Kasumi-1 (cell line): ENCODE measurements at regions not wholly inside any gene's neighbourhood (a gene's known extent, or its start where the extent isn't known, plus 50 kb on each side); places are given as distances from the start of the nearest gene placed in this dataset.

Experiments
- DNase-seq, 2 experiments: peaks; one replicate each; lab custom pipeline; 2025; lab: John Stamatoyannopoulos, UW

DNA sequence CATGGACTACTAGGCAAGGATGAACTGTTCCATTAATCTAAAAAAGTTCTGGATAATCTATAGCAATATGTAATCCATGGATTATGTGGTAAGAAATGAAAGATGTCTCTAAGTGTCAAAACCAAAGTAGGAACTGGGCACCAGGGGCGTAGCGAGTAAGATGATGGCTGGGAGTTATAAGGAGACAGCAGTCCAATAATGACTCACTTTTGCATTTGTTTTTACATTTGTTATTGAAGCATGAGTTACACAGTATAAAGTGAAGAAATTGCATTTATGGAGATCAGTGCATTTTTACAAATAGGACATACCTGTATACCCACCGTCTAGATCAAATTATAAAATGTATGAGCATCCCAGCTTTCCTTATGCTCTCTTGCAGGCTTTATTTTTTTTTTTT, 878.5 kb upstream of the MAP3K7 start:
- no peak for DNase-seq

DNA sequence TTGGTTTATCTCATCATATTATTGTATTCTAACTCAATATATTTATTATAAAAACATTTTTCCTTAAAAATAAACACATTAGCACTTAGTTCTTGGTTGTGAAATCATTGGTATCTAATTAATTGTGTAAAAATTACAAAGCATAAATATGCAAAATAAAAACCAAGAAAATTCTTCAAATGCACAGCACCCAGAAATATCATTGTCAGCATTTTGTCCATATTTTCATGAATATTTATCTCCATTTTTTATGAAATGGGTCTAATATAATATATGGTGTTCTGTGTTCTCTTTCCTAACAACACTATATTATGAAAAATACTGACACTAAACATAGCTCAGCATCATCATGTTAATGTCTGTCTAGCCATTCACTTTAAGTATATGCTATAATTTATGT, 877.8 kb upstream of the MAP3K7 start:
- no peak for DNase-seq

DNA sequence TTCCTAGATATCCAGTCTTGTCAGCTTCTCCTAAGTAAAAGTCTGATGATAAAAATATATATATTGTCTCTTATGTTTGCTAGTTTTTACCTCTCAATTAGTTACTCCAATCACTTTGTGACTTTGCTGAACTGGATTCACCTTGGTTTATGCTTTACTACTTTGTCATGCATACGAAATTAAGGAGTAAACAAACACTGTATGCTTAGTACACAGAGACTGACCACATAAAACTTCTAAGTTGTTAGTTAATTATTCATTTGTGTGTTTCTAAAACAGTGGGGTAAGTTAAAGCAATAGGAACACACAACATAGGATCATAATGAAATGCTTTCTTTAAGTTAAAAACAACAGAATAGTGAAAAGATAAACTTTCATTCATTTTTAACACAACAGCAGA, 877.3 kb upstream of the MAP3K7 start:
- no peak for DNase-seq

DNA sequence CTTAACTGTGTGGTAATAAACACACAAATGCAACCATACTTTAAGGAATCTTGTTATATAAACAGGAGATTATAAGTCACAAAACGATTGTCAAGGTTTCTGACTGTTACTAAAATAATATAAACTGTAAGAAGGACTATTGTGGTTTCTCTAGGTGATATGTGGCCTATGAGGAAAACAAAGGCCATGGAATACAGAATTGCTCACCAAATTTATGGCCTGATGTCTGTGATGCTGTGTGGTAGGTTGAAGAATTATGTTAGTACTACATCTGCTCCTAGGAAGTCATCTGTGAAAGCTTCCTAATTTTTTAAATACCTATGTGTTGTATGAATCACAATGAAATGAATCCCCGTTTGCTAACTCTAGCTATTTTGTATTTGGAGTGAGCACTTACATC, 875.4 kb upstream of the MAP3K7 start:
- no peak for DNase-seq

DNA sequence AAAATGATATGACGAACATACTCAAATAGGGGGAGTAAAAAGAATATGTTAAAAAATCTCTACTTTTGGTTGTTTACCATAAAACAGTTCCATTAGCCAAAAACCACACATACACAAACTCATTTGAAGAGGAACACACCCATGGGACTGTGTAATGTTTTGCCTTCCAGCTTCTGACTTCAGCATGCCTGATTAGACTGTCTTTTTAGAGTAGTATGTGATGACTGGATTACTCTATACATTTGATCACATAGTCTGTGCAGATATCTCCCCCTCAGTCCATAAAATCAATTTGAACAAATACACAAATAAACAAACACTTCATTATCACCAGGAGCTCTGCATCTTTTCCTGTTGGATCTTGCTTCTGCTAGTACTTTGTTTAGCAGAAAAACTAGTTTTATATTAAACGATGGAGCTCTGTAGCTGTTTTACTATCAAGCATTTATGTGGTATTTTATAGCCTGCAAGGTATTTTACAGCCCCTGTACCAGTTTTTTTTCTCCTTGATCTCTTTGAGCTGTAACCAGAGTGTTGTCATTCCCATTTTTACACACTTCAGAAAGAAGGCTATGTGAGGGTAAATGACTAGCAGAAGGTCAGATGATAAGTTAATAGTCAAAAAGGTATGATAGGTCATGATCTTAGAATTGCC, 866.5 kb upstream of the MAP3K7 start:
- no peak for DNase-seq

DNA sequence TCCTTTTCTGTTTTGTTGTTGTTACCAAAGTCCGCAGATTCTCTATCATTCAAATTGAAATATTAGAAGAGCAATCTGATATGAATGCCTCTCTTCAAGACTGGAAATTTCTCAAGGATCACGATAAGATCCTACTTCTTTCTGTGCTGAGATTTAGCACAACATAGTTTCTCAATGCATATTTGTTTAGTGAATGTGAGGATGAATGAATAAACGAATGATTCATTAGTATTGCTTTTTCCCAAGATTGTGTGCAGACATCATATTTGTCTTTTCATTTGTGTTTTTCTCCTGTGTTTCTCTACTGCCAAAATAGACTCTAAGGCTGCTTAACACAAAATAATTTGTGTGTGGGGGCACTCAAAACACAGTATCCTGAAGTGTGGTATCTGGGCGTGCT, 862.7 kb upstream of the MAP3K7 start:
- DNase-seq, result no peak

DNA sequence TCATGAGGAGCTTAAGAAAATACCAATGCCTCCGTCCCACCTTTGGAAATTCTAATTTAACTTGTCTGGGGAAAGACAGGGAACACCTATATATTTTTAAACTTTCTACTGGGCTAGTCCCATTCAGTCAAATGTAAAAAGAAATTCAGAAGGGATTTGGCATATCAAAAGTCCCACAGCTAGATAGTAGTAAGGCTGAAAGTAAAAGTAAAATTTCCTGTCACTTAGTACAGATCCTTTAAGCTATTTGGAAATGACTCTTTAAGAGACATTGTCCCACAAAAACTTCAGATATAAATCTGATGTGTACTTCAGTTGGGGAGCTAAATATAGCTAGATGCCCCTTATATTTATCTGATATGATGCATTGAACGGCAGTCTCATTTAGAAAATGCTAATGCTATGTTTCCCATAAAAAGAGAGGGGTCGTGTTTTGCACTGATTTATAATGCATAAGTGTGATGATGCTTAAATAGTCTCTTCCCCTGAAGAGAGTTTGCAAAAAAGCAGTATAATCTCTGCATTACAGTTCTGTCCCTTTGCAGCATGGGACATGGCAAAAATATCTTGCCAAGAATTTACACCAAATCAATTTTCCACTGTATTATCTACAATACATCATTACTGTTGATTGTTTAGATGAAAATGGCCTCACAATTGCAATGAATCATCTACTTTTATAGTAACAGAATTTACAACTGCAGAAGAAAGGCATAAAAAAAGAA, 860.8 kb upstream of the MAP3K7 start:
- no peak for DNase-seq

DNA sequence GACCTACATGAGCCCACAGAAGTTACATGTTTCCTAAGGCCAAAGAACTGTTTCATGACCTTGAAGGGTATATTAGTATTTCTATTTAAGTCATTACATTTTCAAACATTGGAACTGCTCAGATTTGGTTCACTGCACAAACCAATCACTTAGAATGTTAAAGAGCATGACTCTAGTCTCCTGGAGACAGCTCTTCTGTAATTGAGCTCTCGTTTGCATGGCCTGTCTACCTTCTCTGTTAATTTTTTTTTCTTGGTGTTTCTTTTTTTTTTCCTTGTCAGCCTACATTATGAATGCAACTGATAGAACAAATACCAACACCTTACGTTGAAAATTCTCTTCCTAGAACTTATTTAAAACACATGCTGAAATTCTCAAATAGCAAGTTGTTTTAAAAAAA, 860.2 kb upstream of the MAP3K7 start:
- DNase-seq, result no peak

DNA sequence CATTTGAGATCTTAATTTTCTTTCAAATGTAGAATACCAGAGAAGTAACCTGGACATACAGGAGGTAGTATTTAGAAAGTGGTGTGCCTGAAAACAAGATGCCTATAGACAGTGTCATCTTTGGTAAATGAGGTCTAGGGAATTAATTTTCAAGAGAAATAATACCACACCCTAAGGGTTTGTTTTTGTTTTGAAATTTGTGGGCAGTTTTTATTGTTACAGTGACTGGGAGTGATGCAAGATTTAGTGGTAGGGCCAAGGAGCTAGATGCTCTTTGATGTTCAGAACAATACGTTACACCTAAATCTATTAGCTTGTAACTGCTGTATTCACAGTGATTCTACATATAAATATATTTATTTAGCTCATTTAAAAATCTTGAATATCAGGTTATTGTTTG, 856.5 kb upstream of the MAP3K7 start:
- no peak for DNase-seq

DNA sequence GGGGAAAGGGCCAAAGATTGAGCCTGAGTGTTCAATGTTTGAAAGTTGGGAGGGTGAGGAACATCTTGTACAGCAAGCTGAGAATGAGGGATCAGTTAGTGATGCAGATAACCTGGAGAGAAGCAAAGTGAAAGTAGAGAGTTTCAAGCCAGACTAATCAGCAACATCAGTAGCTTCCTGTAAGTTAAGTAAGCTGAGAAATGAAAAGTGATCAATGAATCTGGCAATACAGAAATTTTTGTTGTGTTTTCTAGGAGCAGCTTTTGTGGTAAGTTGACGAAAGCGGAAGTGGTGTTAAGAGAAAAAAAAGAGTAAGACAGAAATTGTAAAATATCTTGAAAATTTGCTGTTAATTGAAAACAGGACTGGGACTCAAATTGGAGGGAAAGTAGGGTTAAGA, 855.5 kb upstream of the MAP3K7 start:
- no peak for DNase-seq

DNA sequence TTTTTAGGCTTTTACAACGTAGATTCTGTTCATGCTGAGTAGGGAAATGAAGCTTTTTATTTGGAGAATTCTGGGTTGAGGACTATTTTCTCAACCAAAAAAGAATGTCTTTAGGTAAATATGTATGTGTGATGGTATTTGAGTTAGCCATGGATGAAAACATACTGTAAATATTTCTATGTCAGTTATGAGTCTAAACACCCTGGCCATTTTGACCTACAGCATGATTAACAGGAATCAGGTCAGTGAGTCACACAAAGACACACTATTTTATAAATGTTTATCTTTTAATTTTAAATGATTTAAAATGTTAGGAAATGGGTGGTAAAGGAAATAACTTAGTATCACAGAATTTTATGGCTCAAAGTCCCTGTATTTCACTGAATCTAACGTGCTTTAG, 851.7 kb upstream of the MAP3K7 start:
- no peak for DNase-seq

DNA sequence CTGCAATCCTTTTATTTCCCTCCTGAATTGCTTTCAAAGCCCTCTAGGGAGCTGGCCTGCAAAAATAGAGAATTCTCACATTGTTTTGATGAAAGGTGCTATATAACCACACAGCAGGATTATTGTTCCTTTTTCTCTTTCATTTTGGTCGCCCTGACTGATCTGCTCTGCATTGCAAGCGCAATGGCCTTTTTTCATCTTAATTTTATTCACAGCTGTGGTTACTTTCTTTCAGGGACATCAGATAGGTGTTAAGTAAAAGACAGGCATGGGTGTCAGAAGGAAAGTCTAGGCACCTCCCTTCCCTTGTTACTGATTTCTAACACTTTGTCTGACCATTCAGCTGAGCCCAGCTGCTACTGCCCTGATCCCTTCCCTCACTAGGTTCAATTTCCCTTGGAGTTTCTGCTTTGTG, 850.5 kb upstream of the MAP3K7 start:
- no peak for DNase-seq

DNA sequence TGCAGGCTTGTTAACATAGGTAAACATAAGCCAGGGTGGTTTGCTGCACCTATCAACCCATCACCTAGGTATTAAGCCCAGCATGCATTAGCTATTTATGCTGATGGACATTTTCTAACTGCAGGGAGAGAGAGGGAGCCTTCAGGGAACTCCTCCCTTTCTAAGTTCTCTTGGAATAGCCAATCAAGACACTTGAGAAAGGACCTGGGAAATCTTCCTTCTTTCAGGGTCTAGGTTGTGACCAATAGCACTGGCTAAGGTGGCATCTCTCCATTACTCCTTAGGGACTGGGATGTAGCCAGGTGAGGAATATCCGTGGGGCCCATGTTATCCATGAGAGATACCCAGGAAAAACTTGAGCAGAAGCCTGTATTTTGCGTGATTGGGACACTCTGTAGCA, 849.6 kb upstream of the MAP3K7 start:
- no peak for DNase-seq

DNA sequence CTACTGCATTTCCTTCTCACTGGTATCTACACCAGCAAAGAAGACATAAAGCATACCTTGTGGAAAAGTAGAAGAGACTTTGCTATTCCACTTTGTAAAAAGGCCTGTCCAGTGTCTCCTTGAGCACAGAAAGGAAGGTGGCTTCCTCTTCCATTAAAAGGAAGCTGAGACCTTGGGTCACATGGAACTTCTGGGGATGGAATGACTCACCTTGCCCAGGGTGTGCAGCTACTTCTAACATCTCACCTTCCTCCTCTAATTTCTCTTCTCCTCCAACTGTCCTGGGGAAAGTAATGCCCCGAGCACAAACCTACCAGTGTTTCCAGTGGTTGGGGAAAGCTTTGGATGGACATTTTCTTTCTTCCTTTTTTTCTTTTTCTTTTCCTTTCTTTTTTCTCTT, 848.8 kb upstream of the MAP3K7 start:
- no peak for DNase-seq

DNA sequence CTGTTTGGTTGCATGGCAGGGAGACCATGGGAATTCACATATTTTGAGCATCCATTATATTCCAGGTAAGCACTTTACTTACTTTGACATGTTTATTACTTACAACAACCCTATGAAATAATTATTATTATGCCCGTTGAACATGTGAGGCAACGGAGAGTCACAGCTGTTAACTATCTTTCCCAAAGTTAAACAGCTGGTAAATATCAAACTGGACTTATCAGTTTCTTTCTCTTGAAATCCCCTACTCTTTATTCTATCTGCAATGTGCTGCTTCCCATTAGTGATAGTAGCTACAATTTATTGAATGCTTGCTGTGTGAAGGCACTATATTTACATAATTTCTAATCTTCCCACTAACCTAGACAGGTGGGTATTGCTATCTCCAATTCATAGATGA, 847.7 kb upstream of the MAP3K7 start:
- no peak for DNase-seq

DNA sequence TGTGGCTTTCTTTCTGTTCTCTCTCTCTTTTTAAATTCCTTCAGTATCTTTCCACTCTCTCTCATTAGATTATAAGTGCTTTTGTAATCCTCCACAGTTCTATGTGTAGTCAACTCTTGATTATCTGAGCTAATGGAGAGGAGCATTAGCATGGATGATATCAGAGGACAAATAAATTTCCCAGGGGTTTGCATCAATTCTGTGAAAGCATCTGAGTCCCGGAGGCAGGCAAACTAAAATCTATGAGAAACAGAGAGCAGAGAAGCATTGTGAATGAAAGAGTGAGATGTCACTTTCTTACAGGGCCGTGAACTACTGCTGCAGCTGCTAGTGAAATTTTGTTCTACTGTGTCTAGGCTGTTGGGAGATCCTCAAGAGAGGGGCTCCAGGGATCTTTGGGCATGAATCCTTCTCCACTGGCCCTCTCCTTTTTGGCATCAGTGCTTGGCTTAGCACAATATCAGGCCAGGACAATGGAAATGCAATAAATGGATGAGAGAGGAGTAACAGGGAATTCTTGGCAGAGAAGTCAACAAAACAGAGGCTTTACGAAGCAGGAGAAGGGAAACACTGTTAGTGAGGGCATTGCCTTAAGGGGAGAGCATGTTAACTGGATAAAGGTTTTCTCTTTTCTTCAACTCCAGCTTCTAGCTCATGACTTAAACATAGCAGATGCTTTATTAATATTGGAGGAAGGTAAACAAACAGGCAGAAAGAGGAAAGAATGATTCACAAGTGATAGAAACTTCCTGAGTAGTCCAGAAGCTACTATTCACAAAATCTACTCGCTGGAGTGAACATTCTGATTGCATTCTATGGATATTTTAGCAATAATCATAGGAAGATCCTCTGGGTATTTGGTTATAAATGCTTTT, 847.0 kb upstream of the MAP3K7 start:
- no peak for DNase-seq

DNA sequence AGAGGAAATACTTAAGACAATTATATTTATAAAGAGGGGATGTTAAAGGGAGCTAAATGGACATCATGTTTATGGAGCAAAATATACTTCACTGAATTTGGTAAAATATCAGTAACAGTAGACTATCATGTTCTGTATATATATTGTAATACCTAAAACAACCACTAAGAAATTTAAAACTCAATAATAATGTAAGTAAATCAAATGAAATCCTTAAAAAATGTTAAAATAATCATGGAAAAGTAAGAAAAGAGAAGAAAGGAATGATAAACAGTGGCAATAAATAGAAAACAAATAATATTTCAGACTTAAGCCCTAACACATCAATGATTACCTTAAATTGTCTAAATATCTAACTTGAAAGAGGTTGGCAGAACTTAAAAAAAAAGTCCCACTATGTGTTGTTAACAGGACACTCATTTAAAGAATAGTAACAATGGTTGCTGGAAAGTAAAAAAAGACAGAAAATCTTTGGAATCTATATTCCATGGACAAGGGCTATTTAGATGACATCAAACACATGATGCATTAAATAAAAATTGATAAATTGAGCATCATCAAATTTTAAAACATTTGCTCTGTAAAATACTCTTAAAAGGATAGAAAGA, 842.2 kb upstream of the MAP3K7 start:
- DNase-seq, result peak in 1 of 2 experiments; percentile 16

DNA sequence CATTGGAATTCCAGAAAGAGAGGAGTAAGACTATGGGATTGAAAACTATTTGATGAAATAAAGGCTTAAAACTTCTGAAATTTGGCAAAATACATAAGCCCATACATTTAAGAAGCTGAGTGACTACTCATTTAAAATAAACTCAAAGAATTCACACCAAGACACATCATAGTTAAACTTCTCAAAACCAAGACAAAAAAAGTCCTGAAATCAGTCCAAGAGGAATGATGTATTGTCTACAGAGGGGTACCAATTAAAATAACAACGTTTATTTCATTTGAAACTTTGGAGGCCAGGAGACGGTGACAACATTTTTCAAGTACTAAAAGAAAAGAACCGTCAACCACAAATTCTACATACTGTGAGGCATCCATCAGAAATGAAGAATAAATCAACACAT, 841.4 kb upstream of the MAP3K7 start:
- DNase-seq, result no peak

DNA sequence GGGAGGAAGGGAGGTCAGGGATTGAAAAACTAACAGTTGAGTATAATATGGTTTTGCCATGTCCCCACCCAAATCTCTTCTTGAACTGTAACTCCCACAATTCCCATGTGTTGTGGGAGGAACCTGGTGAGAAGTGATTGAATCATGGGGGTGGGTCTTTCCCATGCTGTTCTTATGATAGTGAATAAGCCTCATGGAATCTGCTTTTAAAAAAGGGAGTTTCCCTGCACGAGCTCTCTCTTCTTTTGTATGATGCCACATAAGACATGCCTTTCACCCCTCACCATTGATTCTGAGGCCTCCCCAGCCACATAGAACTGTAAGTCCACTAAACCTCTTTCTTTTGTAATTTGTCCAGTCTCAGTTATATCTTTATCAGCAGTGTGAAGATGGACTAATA, 833.4 kb upstream of the MAP3K7 start:
- DNase-seq, result no peak

DNA sequence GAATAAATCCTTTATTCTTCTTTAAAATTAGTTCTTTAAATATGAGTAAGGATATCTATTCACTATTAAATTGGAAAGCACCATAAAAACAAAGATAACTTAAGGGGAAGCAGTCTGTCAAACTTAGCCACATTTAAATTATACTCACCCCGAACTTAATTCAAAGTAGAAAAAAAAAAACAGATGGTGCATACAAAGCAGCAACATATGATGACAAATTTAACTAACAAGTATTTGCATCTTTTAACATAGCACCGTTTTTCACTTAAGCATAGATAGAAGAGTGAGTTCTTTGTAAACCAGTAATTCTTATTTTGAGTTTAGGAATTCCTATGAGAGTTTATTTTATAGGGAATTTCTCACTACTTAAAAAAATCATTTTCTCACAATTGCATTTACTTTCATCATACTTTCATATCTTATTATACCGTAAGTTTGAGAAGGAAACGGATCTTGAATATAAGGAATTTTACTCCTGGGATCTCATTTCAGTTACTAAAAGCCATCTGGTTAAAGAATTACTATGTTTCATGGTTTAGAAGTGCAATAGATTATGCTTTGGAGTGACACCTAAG, 828.2 kb upstream of the MAP3K7 start:
- no peak for DNase-seq

DNA sequence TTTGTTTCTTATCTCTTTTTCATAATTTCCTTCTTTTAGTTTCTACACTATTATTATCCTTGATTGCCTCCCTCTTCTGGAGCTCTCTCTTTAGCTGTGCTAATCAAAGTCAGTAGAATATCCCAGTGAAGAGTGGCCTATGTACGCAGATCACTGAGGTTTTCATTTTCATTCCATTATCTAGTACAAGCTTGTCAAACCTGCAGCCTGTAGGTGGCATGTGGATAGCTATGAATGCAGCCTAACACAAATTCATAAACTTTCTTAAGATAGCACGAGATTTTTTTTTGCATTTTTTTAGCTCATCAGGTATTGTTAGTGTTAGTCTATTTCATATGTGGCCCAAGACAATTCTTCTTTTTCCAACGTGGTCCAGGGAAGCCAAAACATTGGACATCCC, 825.7 kb upstream of the MAP3K7 start:
- DNase-seq, result no peak

DNA sequence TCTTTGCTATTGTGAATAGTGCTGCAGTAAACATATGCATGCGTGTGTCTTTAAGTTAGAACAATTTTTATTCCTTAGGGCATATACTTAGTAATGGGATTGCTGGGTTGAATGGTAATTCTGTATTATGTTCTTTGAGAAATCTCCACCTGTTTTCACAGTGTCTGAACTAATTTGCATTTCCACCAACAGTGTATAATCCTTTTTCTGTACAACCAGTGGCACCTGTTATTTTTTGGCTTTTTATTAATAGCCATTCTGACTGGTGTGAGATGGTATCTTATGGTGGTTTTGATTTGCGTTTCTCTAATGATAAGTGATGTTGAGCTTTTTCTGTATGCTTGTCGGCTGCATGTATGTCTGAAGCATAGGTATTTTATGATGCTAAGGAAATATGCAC, 820.8 kb upstream of the MAP3K7 start:
- no peak for DNase-seq
